ENCODE measurements at regions not wholly inside any gene's neighbourhood (a gene's known extent, or its start where the extent isn't known, plus 50 kb on each side); places are given as distances from the start of the nearest gene placed in this dataset.

- Histone ChIP-seq H3K27ac (replicated peaks) (no peak overlapping the region), H3K27me3 (ENCODE audit: insufficient read depth, poor library complexity, severe bottlenecking) (peaks cover 2% of the 10 kb centered on the region), H3K4me3 (replicated peaks; ENCODE audit: insufficient read depth, low read length) (no peak overlapping the region)
- TF ChIP-seq POLR2AphosphoS5 (IDR thresholded peaks at IDR 0.05; ENCODE audit: low read depth): no peak
- TF ChIP-seq SPI1 (IDR thresholded peaks at IDR 0.05; ENCODE audit: borderline replicate concordance, low read depth): no peak
- TF ChIP-seq REST (IDR thresholded peaks at IDR 0.05; ENCODE audit: insufficient replicate concordance, low read depth): no peak
- no peak for TF ChIP-seq GABPA (IDR thresholded peaks at IDR 0.05; ENCODE audit: low read depth)
- TF ChIP-seq CTCF (IDR thresholded peaks at IDR 0.05; ENCODE audit: insufficient read depth, low read length): no peak
- no peak for DNase-seq (ENCODE audit: low read depth in 1 of 2, low spot score in 1 of 2)
These were observed 292.7 kb upstream of the CXCR4 start for GRCh38 chr2:136410673-136411072.

- H3K4me3 ChIP-seq (replicated peaks; ENCODE audit: insufficient read depth, low read length): no peak overlapping the region
- no peak for DNase-seq (ENCODE audit: low read depth in 1 of 2, low spot score in 1 of 2)
- no peak overlapping the region for H3K27ac ChIP-seq (replicated peaks)
- peaks cover 5% of the 10 kb centered on the region for H3K27me3 ChIP-seq (ENCODE audit: insufficient read depth, poor library complexity, severe bottlenecking)
- TF ChIP-seq GABPA (IDR thresholded peaks at IDR 0.05; ENCODE audit: low read depth): no peak
- TF ChIP-seq CTCF (IDR thresholded peaks at IDR 0.05; ENCODE audit: insufficient read depth, low read length): no peak
- no peak for TF ChIP-seq SPI1 (IDR thresholded peaks at IDR 0.05; ENCODE audit: borderline replicate concordance, low read depth)
- TF ChIP-seq POLR2AphosphoS5 (IDR thresholded peaks at IDR 0.05; ENCODE audit: low read depth): no peak
- no peak for TF ChIP-seq REST (IDR thresholded peaks at IDR 0.05; ENCODE audit: insufficient replicate concordance, low read depth)
These were observed 290.8 kb upstream of the CXCR4 start for GRCh38 chr2:136408795-136409194.

- TF ChIP-seq REST (IDR thresholded peaks at IDR 0.05; ENCODE audit: insufficient replicate concordance, low read depth) (no peak), CTCF (IDR thresholded peaks at IDR 0.05; ENCODE audit: insufficient read depth, low read length) (no peak), POLR2AphosphoS5 (IDR thresholded peaks at IDR 0.05; ENCODE audit: low read depth) (no peak), SPI1 (IDR thresholded peaks at IDR 0.05; ENCODE audit: borderline replicate concordance, low read depth) (no peak), GABPA (IDR thresholded peaks at IDR 0.05; ENCODE audit: low read depth) (no peak)
- H3K27ac ChIP-seq (replicated peaks): no peak overlapping the region
- DNase-seq (ENCODE audit: low read depth in 1 of 2, low spot score in 1 of 2): no peak
- no peak overlapping the region for H3K4me3 ChIP-seq (replicated peaks; ENCODE audit: insufficient read depth, low read length)
- peaks cover 8% of the 10 kb centered on the region for H3K27me3 ChIP-seq (ENCODE audit: insufficient read depth, poor library complexity, severe bottlenecking)
These were observed 290.0 kb upstream of the CXCR4 start for GRCh38 chr2:136407952-136408318.
